Right lobe of liver (tissue), 6 donors: ENCODE measurements at regions not wholly inside any gene's neighbourhood (a gene's known extent, or its start where the extent isn't known, plus 50 kb on each side); places are given as distances from the start of the nearest gene placed in this dataset.

ENCODE experiments used
- ATAC-seq, 4 donors: fragments of 200-7000 bp; cut with Tn5 transposase; one replicate each; pipeline ENCODE4 v1.9.1; 2020; ENCODE audit warnings: mild to moderate bottlenecking in 4 of 4, moderate library complexity in 4 of 4
- DNase-seq, 3 donors: peaks; one replicate each; pipeline ENCODE4 v3.0.0-alpha.2; 2020
- H3K27ac ChIP-seq, 3 donors: fragments of 200-600 bp; one replicate each; pipeline ENCODE4 v1.8.0; 2022
- H3K27me3 ChIP-seq, 2 donors: fragments of 200-600 bp; one replicate each; pipeline ENCODE4 v1.8.0; 2022
- H3K36me3 ChIP-seq, 4 donors: fragments of 200-600 bp; sonication (generic) in 1 of 4; one replicate each; pipeline versions ENCODE4 v1.5.1 to v1.8.0; 2017 to 2022; ENCODE audit warnings: control low read depth in 1 of 4
- H3K4me1 ChIP-seq, 4 donors: fragments of 200-600 bp; sonication (generic) in 1 of 4; one replicate each; pipeline versions ENCODE4 v1.5.1 to v1.8.0; 2017 to 2022; ENCODE audit warnings: control low read depth in 1 of 4
- H3K4me3 ChIP-seq, 3 donors: fragments of 200-600 bp; one replicate each; pipeline ENCODE4 v1.8.0; 2022
- H3K9me3 ChIP-seq, 4 donors: fragments of 200-600 bp; sonication (generic) in 1 of 4; one replicate each; pipeline versions ENCODE4 v1.5.1 to v1.8.0; 2017 to 2022; ENCODE audit warnings: control low read depth in 1 of 4
- POLR2A ChIP-seq: fragments of 450-650 bp; IDR thresholded peaks from one replicate; pipeline ENCODE4 v1.6.1; 2017; ENCODE audit warnings: antibody characterized with exemption, mild to moderate bottlenecking
- WGBS: methylation state at CpG from one replicate; pipeline ENCODE4 v1.1.6; 2018; ENCODE audit warnings: low coverage, low lambda C conversion rate; ENCODE audit not compliant: insufficient coverage; ENCODE audit errors: missing lambda C conversion rate; 5-methylcytosine and 5-hydroxymethylcytosine counted together
- intact Hi-C, 2 donors: fragments of 100-400 bp; cut with DNase I; formaldehyde crosslinking; loops; one replicate each; pipeline versions ENCODE4 v1.11.2 to v1.14.1; 2022
- TF ChIP-seq, protein P1 (sequence below), 4 donors: fragments of 200-600 bp in 3 of 4; fragments of 450-650 bp in 1 of 4; IDR thresholded peaks; one replicate each; pipeline versions ENCODE4 v1.5.1 to v1.8.0; 2016 to 2022; ENCODE audit warnings: antibody characterized with exemption in 4 of 4, mild to moderate bottlenecking in 2 of 4
- donor health status: DM: no; HTN: yes; CAD: no.
- donor health status: DM: no; HTN: no; CAD: no.
- donor health status: DM: no; HTN: no; CAD: no.
- donor health status: DM: no; HTN: yes; CAD: no.
- donor health status: DM: no; HTN: yes; CAD: no.

DNA sequence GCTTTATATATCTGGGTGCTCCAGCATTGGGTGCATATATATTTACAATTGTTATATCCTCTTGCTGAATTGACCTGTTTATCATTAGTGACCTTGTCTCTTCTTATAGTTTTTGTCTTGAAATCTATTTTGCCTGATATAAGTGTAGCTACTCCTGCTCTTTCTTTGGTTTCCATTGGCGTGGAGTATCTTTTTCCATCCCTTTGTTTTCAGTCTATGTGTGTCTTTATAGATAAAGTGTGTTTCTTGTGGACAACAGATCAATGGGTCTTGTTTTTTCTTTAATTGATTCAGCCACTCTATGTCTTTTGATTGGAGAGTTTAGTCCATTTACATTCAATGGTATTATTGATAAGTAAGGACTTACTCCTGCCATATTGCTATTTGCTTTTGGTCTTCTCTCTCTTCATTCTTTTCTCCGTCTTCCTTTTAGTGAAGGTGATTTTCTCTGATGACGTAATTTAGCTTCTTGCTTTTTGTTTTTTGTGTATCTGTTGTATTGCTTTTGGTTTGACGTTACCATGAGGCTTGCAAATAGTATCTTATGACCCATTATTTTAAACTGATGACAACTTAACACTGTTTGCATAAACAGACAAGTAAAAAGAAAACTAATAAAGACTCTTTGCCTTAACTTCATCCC, 347.6 kb downstream of the TMEM121 start:
- Histone ChIP-seq H3K27ac (no peak overlapping the region), H3K36me3 (no peaks in the 10 kb centered on the region), H3K9me3 (no peaks in the 10 kb centered on the region), H3K27me3 (no peaks in the 10 kb centered on the region), H3K4me1 (no peaks in the 10 kb centered on the region), H3K4me3 (no peak overlapping the region)
- intact Hi-C loops: no loop called here
- no peak for TF ChIP-seq POLR2A
- TF ChIP-seq, protein P1, sequence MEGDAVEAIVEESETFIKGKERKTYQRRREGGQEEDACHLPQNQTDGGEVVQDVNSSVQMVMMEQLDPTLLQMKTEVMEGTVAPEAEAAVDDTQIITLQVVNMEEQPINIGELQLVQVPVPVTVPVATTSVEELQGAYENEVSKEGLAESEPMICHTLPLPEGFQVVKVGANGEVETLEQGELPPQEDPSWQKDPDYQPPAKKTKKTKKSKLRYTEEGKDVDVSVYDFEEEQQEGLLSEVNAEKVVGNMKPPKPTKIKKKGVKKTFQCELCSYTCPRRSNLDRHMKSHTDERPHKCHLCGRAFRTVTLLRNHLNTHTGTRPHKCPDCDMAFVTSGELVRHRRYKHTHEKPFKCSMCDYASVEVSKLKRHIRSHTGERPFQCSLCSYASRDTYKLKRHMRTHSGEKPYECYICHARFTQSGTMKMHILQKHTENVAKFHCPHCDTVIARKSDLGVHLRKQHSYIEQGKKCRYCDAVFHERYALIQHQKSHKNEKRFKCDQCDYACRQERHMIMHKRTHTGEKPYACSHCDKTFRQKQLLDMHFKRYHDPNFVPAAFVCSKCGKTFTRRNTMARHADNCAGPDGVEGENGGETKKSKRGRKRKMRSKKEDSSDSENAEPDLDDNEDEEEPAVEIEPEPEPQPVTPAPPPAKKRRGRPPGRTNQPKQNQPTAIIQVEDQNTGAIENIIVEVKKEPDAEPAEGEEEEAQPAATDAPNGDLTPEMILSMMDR (IDR thresholded peaks at IDR 0.05): no peak
- DNase-seq: no peak
- no peak for ATAC-seq
- 43% methylated on average over 4 of the region's 4 CpGs for WGBS

DNA sequence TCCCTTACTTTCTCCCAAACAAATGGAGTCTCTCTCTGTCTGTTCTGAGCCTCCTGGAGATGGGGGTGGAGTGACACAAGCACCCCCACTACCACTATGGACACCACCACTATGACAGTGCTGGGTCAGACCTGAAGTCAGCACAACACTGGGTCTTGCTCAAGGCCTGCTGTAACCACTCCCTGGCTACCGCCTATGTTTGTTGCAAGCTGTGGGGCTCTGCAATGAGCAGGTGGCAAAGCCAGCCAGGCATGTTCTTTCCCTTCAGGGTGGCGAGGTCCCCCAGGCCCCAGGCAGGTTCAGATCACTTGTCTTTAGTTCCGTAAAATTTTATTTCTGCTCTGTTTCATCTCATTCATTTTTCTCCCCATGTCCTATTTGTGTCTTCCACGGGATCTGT, 349.8 kb downstream of the TMEM121 start:
- 40% methylated on average over 4 of the region's 4 CpGs for WGBS
- intact Hi-C loops: no loop called here
- Histone ChIP-seq H3K4me1 (no peaks in the 10 kb centered on the region), H3K27ac (no peak overlapping the region), H3K9me3 (no peaks in the 10 kb centered on the region), H3K27me3 (no peaks in the 10 kb centered on the region), H3K36me3 (no peaks in the 10 kb centered on the region), H3K4me3 (no peak overlapping the region)
- ATAC-seq (no peak), DNase-seq (peak in 1 of 3 donors; percentile 4)
- no peak for TF ChIP-seq POLR2A
- TF ChIP-seq, protein P1 (IDR thresholded peaks at IDR 0.05): no peak

- Histone ChIP-seq H3K9me3 (no peaks in the 10 kb centered on the region), H3K4me1 (no peaks in the 10 kb centered on the region), H3K27me3 (no peaks in the 10 kb centered on the region), H3K27ac (no peak overlapping the region), H3K4me3 (no peak overlapping the region), H3K36me3 (no peaks in the 10 kb centered on the region)
- peak in 1 of 3 donors; percentile 6 for DNase-seq
- 59% methylated on average over 4 of the region's 8 CpGs for WGBS
- intact Hi-C loops: no loop called here
- no peak for TF ChIP-seq POLR2A
- TF ChIP-seq, protein P1 (IDR thresholded peaks at IDR 0.05): no peak
- ATAC-seq: no peak
Observed at GRCh38 chr14:105876829-105877228, 350.4 kb downstream of the TMEM121 start.

- Histone ChIP-seq H3K9me3 (no peaks in the 10 kb centered on the region), H3K27ac (no peak overlapping the region), H3K4me1 (no peaks in the 10 kb centered on the region), H3K4me3 (no peak overlapping the region), H3K27me3 (no peaks in the 10 kb centered on the region), H3K36me3 (no peaks in the 10 kb centered on the region)
- ATAC-seq (no peak), DNase-seq (no peak)
- 58% methylated on average over 9 of the region's 9 CpGs for WGBS
- intact Hi-C loops: no loop called here
- no peak for TF ChIP-seq POLR2A
- TF ChIP-seq, protein P1 (IDR thresholded peaks at IDR 0.05): no peak
Observed at GRCh38 chr14:105877645-105878044, 351.3 kb downstream of the TMEM121 start.
